SJCRH30 (cell line): ENCODE measurements at regions not wholly inside any gene's neighbourhood (a gene's known extent, or its start where the extent isn't known, plus 50 kb on each side); places are given as distances from the start of the nearest gene placed in this dataset.
"Not testable (repeated sequence)": the region's sequence is repeated elsewhere in the genome, so short reads cannot be mapped to it uniquely, and the experiment has no call there.

Source experiments
- DNase-seq, 2 experiments: peaks; one replicate each; pipeline ENCODE4 v3.0.0-alpha.2; 2015 to 2020
- H3K27ac ChIP-seq: fragments of 250-450 bp; sonication (Bioruptor Pico); 2 replicates; pipeline ENCODE4 v1.5.1; 2020; ENCODE audit warnings: mild to moderate bottlenecking, moderate library complexity
- H3K27me3 ChIP-seq: fragments of 250-450 bp; sonication (Bioruptor Pico); 2 replicates; pipeline ENCODE4 v1.5.1; 2020; ENCODE audit warnings: mild to moderate bottlenecking, moderate library complexity
- H3K36me3 ChIP-seq: fragments of 250-450 bp; sonication (Bioruptor Pico); 2 replicates; pipeline ENCODE4 v1.5.1; 2020; ENCODE audit warnings: mild to moderate bottlenecking, moderate library complexity
- H3K4me1 ChIP-seq: fragments of 250-450 bp; sonication (Bioruptor Pico); 2 replicates; pipeline ENCODE4 v1.5.1; 2020; ENCODE audit warnings: mild to moderate bottlenecking, moderate library complexity
- H3K4me3 ChIP-seq: fragments of 250-450 bp; sonication (Bioruptor Pico); 2 replicates; pipeline ENCODE4 v1.5.1; 2020; ENCODE audit warnings: mild to moderate bottlenecking, moderate library complexity
- H3K9me3 ChIP-seq: fragments of 250-450 bp; sonication (Bioruptor Pico); replicated peaks from 2 replicates; pipeline ENCODE4 v1.5.1; 2020; ENCODE audit warnings: mild to moderate bottlenecking, moderate library complexity

- not testable (repeated sequence) for H3K9me3 ChIP-seq, H3K4me1 ChIP-seq, H3K36me3 ChIP-seq, DNase-seq, H3K27ac ChIP-seq, H3K27me3 ChIP-seq, H3K4me3 ChIP-seq
Measured at GRCh38 chr2:22103617-22104016, 979.8 kb downstream of the TDRD15 start.

GRCh38 chr2:22110244-22110651 lies 986.5 kb downstream of the TDRD15 start:
- no peaks in the 10 kb centered on the region for H3K36me3 ChIP-seq
- no peaks in the 10 kb centered on the region; the same call in 1 of the 2 replicates for H3K27me3 ChIP-seq
- H3K27ac ChIP-seq: no peak overlapping the region
- DNase-seq: no peak
- no peaks in the 10 kb centered on the region for H3K4me1 ChIP-seq
- H3K4me3 ChIP-seq: no peak overlapping the region
- no peaks in the 10 kb centered on the region for H3K9me3 ChIP-seq

- Histone ChIP-seq H3K36me3 (no peaks in the 10 kb centered on the region), H3K27me3 (no peaks in the 10 kb centered on the region), H3K4me3 (no peak overlapping the region), H3K9me3 (no peaks in the 10 kb centered on the region), H3K4me1 (no peaks in the 10 kb centered on the region), H3K27ac (no peak overlapping the region)
- peak; percentile 12 to 59 for DNase-seq
Measured at GRCh38 chr2:22124003-22124402, 1000.2 kb downstream of the TDRD15 start.

GRCh38 chr2:22126106-22126505 lies 1002.3 kb downstream of the TDRD15 start:
- Histone ChIP-seq H3K36me3 (no peaks in the 10 kb centered on the region), H3K27me3 (no peaks in the 10 kb centered on the region), H3K4me1 (no peaks in the 10 kb centered on the region), H3K27ac (no peak overlapping the region), H3K4me3 (no peak overlapping the region), H3K9me3 (no peaks in the 10 kb centered on the region; the same call in 1 of the 2 replicates)
- no peak for DNase-seq

- Histone ChIP-seq H3K27ac (no peak overlapping the region), H3K4me1 (no peaks in the 10 kb centered on the region), H3K36me3 (no peaks in the 10 kb centered on the region), H3K4me3 (no peak overlapping the region), H3K27me3 (no peaks in the 10 kb centered on the region), H3K9me3 (no peaks in the 10 kb centered on the region; the same call in 1 of the 2 replicates)
- no peak for DNase-seq
Measured at GRCh38 chr2:22126978-22127377, 1003.2 kb downstream of the TDRD15 start.

GRCh38 chr2:22134421-22134820 lies 1010.7 kb downstream of the TDRD15 start:
- H3K36me3 ChIP-seq: no peaks in the 10 kb centered on the region
- H3K4me1 ChIP-seq: no peaks in the 10 kb centered on the region
- H3K4me3 ChIP-seq: no peak overlapping the region
- no peak for DNase-seq
- H3K27me3 ChIP-seq: no peaks in the 10 kb centered on the region; the same call in 1 of the 2 replicates
- no peak overlapping the region for H3K27ac ChIP-seq
- H3K9me3 ChIP-seq: no peaks in the 10 kb centered on the region; the same call in 1 of the 2 replicates

GRCh38 chr2:22136446-22136845 lies 1012.7 kb downstream of the TDRD15 start:
- H3K27me3 ChIP-seq: no peaks in the 10 kb centered on the region; the same call in 1 of the 2 replicates
- H3K9me3 ChIP-seq: no peaks in the 10 kb centered on the region
- no peak overlapping the region for H3K27ac ChIP-seq
- DNase-seq: no peak
- H3K4me3 ChIP-seq: no peak overlapping the region
- no peaks in the 10 kb centered on the region for H3K36me3 ChIP-seq
- H3K4me1 ChIP-seq: no peaks in the 10 kb centered on the region

GRCh38 chr2:22143840-22144239 lies 1020.1 kb downstream of the TDRD15 start:
- H3K27me3 ChIP-seq: no peaks in the 10 kb centered on the region
- no peak for DNase-seq
- no peaks in the 10 kb centered on the region for H3K36me3 ChIP-seq
- H3K27ac ChIP-seq: no peak overlapping the region
- H3K4me3 ChIP-seq: no peak overlapping the region
- H3K4me1 ChIP-seq: no peaks in the 10 kb centered on the region
- no peaks in the 10 kb centered on the region for H3K9me3 ChIP-seq

GRCh38 chr2:22153931-22154613 lies 1030.3 kb downstream of the TDRD15 start:
- H3K36me3 ChIP-seq: no peaks in the 10 kb centered on the region
- no peaks in the 10 kb centered on the region for H3K9me3 ChIP-seq
- H3K27ac ChIP-seq: no peak overlapping the region
- H3K27me3 ChIP-seq: no peaks in the 10 kb centered on the region
- no peak for DNase-seq
- no peak overlapping the region for H3K4me3 ChIP-seq
- no peaks in the 10 kb centered on the region for H3K4me1 ChIP-seq

GRCh38 chr2:22156661-22157060 lies 1032.9 kb downstream of the TDRD15 start:
- not testable (repeated sequence) for H3K27me3 ChIP-seq, H3K36me3 ChIP-seq, H3K27ac ChIP-seq, H3K4me1 ChIP-seq, DNase-seq, H3K9me3 ChIP-seq, H3K4me3 ChIP-seq

GRCh38 chr2:22167256-22167655 lies 1043.5 kb downstream of the TDRD15 start:
- no peak overlapping the region for H3K4me3 ChIP-seq
- H3K36me3 ChIP-seq: no peaks in the 10 kb centered on the region
- no peak for DNase-seq
- no peaks in the 10 kb centered on the region for H3K27me3 ChIP-seq
- no peaks in the 10 kb centered on the region for H3K4me1 ChIP-seq
- 0 out of 2 replicates have a peak, but pooled peaks cover 5% of the 10 kb centered on the region for H3K9me3 ChIP-seq
- H3K27ac ChIP-seq: no peak overlapping the region

GRCh38 chr2:22175003-22175402 lies 1051.2 kb downstream of the TDRD15 start:
- Histone ChIP-seq H3K27me3 (no peaks in the 10 kb centered on the region), H3K9me3 (no peaks in the 10 kb centered on the region), H3K4me1 (no peaks in the 10 kb centered on the region), H3K27ac (no peak overlapping the region), H3K36me3 (no peaks in the 10 kb centered on the region), H3K4me3 (no peak overlapping the region)
- no peak for DNase-seq

GRCh38 chr2:22185251-22185650 lies 1061.5 kb downstream of the TDRD15 start:
- no peak for DNase-seq
- Histone ChIP-seq H3K4me1 (no peaks in the 10 kb centered on the region), H3K36me3 (no peaks in the 10 kb centered on the region), H3K4me3 (no peak overlapping the region), H3K27me3 (no peaks in the 10 kb centered on the region), H3K9me3 (no peaks in the 10 kb centered on the region), H3K27ac (no peak overlapping the region)

GRCh38 chr2:22186261-22186828 lies 1062.6 kb downstream of the TDRD15 start:
- H3K4me1 ChIP-seq, H3K36me3 ChIP-seq, H3K4me3 ChIP-seq, H3K27ac ChIP-seq, DNase-seq, H3K27me3 ChIP-seq, H3K9me3 ChIP-seq: not testable (repeated sequence)

- no peaks in the 10 kb centered on the region for H3K4me1 ChIP-seq
- no peaks in the 10 kb centered on the region for H3K9me3 ChIP-seq
- H3K27me3 ChIP-seq: no peaks in the 10 kb centered on the region
- no peaks in the 10 kb centered on the region for H3K36me3 ChIP-seq
- no peak for DNase-seq
- no peak overlapping the region for H3K4me3 ChIP-seq
- no peak overlapping the region for H3K27ac ChIP-seq
Measured at GRCh38 chr2:22189893-22190480, 1066.2 kb downstream of the TDRD15 start.
